Brain microvascular endothelial cell (primary cell): ENCODE measurements at regions not wholly inside any gene's neighbourhood (a gene's known extent, or its start where the extent isn't known, plus 50 kb on each side); places are given as distances from the start of the nearest gene placed in this dataset.

Source experiments
- DNase-seq: peaks from one replicate; pipeline ENCODE4 v3.0.0-alpha.2; 2020
- H3K27ac ChIP-seq: fragments of 250-450 bp; sonication (Bioruptor Pico); 2 replicates; pipeline ENCODE4 v1.5.1; 2020; ENCODE audit warnings: mild to moderate bottlenecking, moderate library complexity
- H3K27me3 ChIP-seq: fragments of 250-450 bp; sonication (Bioruptor Pico); replicated peaks from 2 replicates; pipeline ENCODE4 v1.5.1; 2020; ENCODE audit warnings: mild to moderate bottlenecking
- H3K36me3 ChIP-seq: fragments of 250-450 bp; sonication (Bioruptor Pico); replicated peaks from 2 replicates; pipeline ENCODE4 v1.5.1; 2020; ENCODE audit warnings: mild to moderate bottlenecking
- H3K4me3 ChIP-seq: 2 replicates; pipeline ENCODE4 v1.5.1; 2011; ENCODE audit warnings: low read depth, mild to moderate bottlenecking, control low read depth, low read length, moderate library complexity
- in situ Hi-C: cut with HindIII; loops from 2 replicates; pipeline ENCODE4 v1.10.0; 2017; ENCODE audit warnings: low sequenced_read_pairs, low pct_ligation_motif_present
- TF ChIP-seq, protein P1 (sequence below): IDR thresholded peaks from 2 replicates; pipeline ENCODE4 v1.5.1; 2011; ENCODE audit warnings: low read depth, mild to moderate bottlenecking, moderate library complexity, low read length, control low read depth, inconsistent platforms; ENCODE audit errors: missing control alignments

DNA sequence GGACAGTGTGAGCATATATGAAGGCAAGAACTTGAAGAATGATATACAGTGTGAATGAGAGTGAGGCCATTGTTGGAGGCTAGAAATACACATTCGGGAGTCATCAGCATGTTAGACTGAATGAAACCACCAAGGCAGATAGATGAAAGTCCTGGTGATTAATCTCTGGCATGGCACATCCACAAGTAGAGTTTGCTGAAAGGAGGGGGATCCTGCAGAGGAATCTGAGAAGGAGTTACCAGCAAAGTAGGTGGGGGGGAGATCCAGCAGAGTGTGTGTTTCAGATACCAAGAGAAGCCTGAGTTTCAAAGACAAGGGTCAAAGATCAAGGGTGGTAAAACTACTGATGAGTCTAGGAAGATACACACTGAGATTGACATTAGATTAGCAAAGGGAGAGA is 426.7 kb upstream of the DCN start:
- H3K27ac ChIP-seq = no peak overlapping the region
- DNase-seq = no peak
- TF ChIP-seq, protein P1, sequence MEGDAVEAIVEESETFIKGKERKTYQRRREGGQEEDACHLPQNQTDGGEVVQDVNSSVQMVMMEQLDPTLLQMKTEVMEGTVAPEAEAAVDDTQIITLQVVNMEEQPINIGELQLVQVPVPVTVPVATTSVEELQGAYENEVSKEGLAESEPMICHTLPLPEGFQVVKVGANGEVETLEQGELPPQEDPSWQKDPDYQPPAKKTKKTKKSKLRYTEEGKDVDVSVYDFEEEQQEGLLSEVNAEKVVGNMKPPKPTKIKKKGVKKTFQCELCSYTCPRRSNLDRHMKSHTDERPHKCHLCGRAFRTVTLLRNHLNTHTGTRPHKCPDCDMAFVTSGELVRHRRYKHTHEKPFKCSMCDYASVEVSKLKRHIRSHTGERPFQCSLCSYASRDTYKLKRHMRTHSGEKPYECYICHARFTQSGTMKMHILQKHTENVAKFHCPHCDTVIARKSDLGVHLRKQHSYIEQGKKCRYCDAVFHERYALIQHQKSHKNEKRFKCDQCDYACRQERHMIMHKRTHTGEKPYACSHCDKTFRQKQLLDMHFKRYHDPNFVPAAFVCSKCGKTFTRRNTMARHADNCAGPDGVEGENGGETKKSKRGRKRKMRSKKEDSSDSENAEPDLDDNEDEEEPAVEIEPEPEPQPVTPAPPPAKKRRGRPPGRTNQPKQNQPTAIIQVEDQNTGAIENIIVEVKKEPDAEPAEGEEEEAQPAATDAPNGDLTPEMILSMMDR = no peak
- H3K4me3 ChIP-seq = no peak overlapping the region
- in situ Hi-C loops = no loop called here
- H3K27me3 ChIP-seq = no peaks in the 10 kb centered on the region
- no peaks in the 10 kb centered on the region for H3K36me3 ChIP-seq

DNA sequence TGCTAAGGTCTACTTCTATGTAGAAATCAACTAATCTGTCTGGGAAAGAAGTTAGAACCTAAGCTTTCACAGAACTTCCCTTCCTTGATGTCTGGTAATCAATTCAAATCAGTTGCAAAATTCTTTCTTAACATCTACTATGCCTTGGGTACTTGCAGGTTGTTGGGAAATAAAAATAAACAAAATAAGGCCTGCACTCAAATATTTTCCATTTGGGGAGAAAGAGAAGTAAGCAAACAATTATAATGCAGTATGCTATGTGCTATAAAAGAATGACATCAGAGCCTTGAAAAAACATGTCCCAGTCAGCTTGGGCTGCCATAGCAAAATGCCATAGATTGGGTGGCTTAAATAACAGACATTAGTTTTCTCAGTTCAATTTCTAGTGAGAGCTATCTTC is 425.9 kb upstream of the DCN start:
- Histone ChIP-seq H3K27me3 (no peaks in the 10 kb centered on the region), H3K4me3 (no peak overlapping the region), H3K27ac (no peak overlapping the region), H3K36me3 (no peaks in the 10 kb centered on the region)
- TF ChIP-seq, protein P1 = no peak
- no peak for DNase-seq
- in situ Hi-C loops = no loop called here

DNA sequence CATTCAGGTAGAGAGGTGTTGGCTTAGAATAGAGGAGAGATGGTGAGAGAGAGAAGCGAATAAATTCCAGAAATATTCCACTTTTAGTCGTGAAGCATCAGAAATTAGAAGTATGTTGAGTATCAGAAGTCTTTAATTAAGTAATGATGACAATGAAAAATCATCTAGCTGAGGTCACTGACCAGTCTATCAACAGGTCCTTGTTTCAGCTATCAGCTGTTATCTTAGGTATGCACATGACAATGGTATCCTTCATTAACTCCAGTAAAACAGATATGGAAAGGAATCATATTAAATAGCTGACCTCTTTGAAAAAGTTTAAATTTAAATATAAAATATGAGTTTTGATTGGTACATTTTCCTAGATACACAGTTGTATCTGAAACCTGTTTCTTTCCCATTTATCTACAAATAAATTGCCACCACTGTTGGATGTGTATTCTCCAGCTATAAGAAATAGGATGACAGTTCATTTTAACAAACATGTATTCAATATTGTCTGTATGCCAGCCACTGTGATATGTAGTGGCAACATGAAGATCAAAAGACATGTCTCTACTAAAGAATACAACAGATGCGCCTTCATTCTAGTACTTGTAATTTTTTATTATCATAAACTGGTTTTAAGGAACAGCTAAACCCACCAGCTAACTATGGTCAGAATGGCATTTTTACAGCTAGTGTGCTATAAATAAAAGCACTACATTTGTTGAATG is 424.2 kb upstream of the DCN start:
- Histone ChIP-seq H3K27ac (no peak overlapping the region), H3K4me3 (no peak overlapping the region), H3K27me3 (no peaks in the 10 kb centered on the region), H3K36me3 (no peaks in the 10 kb centered on the region)
- in situ Hi-C loops = no loop called here
- no peak for DNase-seq
- TF ChIP-seq, protein P1 = no peak

DNA sequence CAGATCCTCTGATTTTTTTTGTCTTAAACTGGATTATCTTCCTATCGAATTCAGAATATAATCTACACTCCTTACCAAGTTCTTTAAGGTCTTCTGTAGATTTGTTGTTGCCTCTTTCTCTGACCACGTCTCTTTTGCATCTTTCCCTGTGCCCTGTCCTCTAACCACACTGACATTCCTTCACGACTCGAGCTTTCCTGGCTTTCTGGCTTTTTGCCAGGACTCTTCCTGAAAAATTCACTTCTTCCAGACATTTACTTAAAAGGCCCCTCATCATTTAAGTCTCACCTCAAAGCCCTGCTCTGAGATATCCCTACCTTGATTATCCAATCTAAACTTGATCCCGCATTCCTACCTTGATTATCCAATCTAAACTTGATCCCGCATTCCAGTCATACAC is 422.3 kb upstream of the DCN start:
- in situ Hi-C loops = no loop called here
- DNase-seq = no peak
- H3K27ac ChIP-seq = no peak overlapping the region
- H3K36me3 ChIP-seq = no peaks in the 10 kb centered on the region
- TF ChIP-seq, protein P1 = no peak
- no peak overlapping the region for H3K4me3 ChIP-seq
- H3K27me3 ChIP-seq = no peaks in the 10 kb centered on the region

DNA sequence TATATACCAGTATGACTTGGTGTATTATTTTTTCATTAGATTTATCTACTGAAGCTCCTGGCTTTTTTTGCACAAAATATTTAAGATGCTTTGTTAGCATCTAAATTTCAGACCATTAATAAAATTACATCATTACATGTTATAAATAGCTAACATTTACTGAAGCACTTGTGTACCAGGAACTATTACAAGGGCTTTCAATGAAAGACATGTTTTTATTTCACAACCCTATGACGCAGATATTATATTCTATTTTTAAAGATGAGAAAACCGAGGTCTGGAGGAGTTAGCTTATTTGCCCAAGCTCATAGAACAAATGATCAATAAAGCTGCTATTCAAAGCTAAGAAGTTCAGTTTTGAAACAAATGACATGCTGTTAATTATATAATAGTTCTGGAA is 420.4 kb upstream of the DCN start:
- TF ChIP-seq, protein P1 = no peak
- H3K27me3 ChIP-seq = no peaks in the 10 kb centered on the region
- H3K4me3 ChIP-seq = no peak overlapping the region
- H3K36me3 ChIP-seq = no peaks in the 10 kb centered on the region
- no peak overlapping the region for H3K27ac ChIP-seq
- in situ Hi-C loops = no loop called here
- DNase-seq = no peak

DNA sequence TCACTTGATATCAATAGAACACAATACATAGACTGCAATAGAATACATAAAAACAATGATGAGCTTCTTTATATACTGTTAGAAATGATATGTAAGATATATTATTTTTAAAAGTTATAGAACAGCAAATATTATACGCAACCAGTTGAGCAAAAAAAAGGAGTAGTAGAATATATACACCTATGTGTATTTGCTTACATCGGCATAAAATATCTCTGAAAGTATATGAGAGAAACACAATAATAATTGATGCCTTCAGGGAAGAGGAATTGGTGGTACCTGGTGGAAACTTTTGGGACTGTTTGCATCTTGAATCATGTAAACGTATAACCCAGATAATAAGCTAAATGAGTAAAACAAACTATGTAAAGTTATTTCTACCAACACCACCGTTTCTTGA is 418.4 kb upstream of the DCN start:
- TF ChIP-seq, protein P1 = no peak
- in situ Hi-C loops = no loop called here
- DNase-seq = no peak
- H3K36me3 ChIP-seq = no peaks in the 10 kb centered on the region
- no peak overlapping the region for H3K4me3 ChIP-seq
- H3K27me3 ChIP-seq = no peaks in the 10 kb centered on the region
- H3K27ac ChIP-seq = no peak overlapping the region
